Progenitor cell of endocrine pancreas (in vitro differentiated cells): ENCODE measurements at regions not wholly inside any gene's neighbourhood (a gene's known extent, or its start where the extent isn't known, plus 50 kb on each side); places are given as distances from the start of the nearest gene placed in this dataset.

Experiments used
- DNase-seq: peaks from one replicate; pipeline ENCODE4 v3.0.0; 2021; ENCODE audit warnings: low spot score; ENCODE audit not compliant: unreplicated experiment
- H3K27ac Mint-ChIP-seq: 2 replicates; pipeline ENCODE4 v1.8.0; 2021; ENCODE audit warnings: mild to moderate bottlenecking, moderate library complexity, mixed read lengths
- H3K27me3 Mint-ChIP-seq: 2 replicates; pipeline ENCODE4 v1.8.0; 2021; ENCODE audit warnings: mixed read lengths
- H3K36me3 Mint-ChIP-seq: 2 replicates; pipeline ENCODE4 v1.8.0; 2022; ENCODE audit warnings: mixed read lengths; ENCODE audit not compliant: insufficient read depth
- H3K4me1 Mint-ChIP-seq: 2 replicates; pipeline ENCODE4 v1.8.0; 2021; ENCODE audit warnings: low read depth, mixed read lengths
- H3K4me3 Mint-ChIP-seq: 2 replicates; pipeline ENCODE4 v1.8.0; 2021; ENCODE audit warnings: low read depth, mild to moderate bottlenecking, moderate library complexity, mixed read lengths
- H3K9me3 Mint-ChIP-seq: 2 replicates; pipeline ENCODE4 v1.8.0; 2021; ENCODE audit warnings: low read depth, mixed read lengths
- TF ChIP-seq, protein P1 (sequence below): fragments of 200-600 bp; sonication (generic); IDR thresholded peaks from one replicate; pipeline ENCODE4 v1.5.0; 2021; ENCODE audit warnings: antibody characterized with exemption, mild to moderate bottlenecking; ENCODE audit not compliant: unreplicated experiment

DNA sequence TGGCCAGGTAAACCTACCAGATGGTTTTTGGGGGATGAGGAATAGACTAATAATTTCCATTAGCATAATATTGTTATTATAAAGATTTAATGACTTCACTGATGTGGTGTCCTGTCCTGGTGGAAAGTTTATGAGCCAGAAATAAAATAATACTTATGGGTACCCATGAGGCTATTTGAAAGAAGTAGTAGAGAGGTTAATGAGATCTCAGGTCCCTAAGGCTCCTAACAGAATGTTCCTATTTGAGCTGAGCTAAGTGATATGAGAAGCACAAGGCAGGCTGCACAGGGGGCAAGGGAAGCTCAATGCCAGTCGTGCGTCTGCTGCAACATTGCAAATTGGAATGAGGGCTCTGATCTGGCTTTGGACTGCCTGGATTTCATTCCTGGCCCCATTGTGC, 174.1 kb downstream of the BMP2 start:
- H3K36me3 Mint-ChIP-seq = no peaks in the 10 kb centered on the region
- TF ChIP-seq, protein P1, sequence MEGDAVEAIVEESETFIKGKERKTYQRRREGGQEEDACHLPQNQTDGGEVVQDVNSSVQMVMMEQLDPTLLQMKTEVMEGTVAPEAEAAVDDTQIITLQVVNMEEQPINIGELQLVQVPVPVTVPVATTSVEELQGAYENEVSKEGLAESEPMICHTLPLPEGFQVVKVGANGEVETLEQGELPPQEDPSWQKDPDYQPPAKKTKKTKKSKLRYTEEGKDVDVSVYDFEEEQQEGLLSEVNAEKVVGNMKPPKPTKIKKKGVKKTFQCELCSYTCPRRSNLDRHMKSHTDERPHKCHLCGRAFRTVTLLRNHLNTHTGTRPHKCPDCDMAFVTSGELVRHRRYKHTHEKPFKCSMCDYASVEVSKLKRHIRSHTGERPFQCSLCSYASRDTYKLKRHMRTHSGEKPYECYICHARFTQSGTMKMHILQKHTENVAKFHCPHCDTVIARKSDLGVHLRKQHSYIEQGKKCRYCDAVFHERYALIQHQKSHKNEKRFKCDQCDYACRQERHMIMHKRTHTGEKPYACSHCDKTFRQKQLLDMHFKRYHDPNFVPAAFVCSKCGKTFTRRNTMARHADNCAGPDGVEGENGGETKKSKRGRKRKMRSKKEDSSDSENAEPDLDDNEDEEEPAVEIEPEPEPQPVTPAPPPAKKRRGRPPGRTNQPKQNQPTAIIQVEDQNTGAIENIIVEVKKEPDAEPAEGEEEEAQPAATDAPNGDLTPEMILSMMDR = no peak
- H3K4me1 Mint-ChIP-seq = peaks cover 19% of the 10 kb centered on the region
- peaks cover 9% of the 10 kb centered on the region for H3K9me3 Mint-ChIP-seq
- no peaks in the 10 kb centered on the region for H3K27me3 Mint-ChIP-seq
- H3K27ac Mint-ChIP-seq = no peak overlapping the region
- H3K4me3 Mint-ChIP-seq = no peak overlapping the region
- DNase-seq = no peak

DNA sequence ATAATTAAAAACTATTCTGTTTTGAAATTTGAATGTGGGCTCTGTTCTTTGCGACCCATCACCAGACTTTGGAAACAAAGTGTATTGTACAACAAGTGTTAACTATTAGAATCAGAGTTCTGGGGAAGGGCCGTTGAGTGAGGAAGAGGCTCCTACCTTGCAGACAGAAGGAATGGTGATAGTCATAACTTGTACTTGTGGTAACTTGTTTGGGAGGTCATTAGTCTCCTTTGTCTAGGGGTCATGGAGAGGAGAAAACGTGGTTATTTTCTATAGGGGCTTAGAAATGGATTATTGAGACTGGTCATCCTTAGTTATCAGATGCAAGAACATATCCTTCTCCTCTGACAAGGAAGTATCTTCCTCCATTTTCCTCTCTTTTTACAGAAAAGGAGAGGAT, 174.8 kb downstream of the BMP2 start:
- Mint-ChIP-seq H3K4me1 (peaks cover 19% of the 10 kb centered on the region), H3K27me3 (no peaks in the 10 kb centered on the region), H3K27ac (no peak overlapping the region)

DNA sequence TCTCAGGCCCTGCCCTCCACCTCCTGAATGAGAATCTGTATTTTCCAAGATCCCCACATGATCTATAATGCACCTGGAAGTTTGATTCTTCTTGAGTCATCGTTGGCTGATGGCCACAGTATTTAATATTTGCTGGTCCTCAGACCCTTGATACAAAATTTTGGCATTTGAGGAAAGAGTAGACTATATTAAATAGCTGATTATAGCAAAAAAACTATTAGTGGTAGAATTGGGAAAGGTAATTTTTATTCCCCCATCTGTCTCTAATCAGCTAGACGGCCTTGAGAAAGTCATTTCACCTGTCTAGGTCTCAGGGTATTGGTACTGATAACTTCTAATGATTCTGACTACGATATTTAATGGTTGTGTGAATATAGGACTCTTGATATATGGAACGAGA, 176.8 kb downstream of the BMP2 start:
- TF ChIP-seq, protein P1 = no peak
- no peaks in the 10 kb centered on the region for H3K27me3 Mint-ChIP-seq
- no peak overlapping the region for H3K4me3 Mint-ChIP-seq
- peaks cover 17% of the 10 kb centered on the region for H3K4me1 Mint-ChIP-seq
- no peaks in the 10 kb centered on the region for H3K36me3 Mint-ChIP-seq
- DNase-seq = no peak
- peaks cover 9% of the 10 kb centered on the region for H3K9me3 Mint-ChIP-seq
- no peak overlapping the region for H3K27ac Mint-ChIP-seq

More for the DNA sequence above, 174.8 kb downstream of the BMP2 start:
- H3K9me3 Mint-ChIP-seq = peaks cover 9% of the 10 kb centered on the region
- no peaks in the 10 kb centered on the region for H3K36me3 Mint-ChIP-seq
- no peak overlapping the region for H3K4me3 Mint-ChIP-seq
- DNase-seq = no peak
- TF ChIP-seq, protein P1 = no peak

DNA sequence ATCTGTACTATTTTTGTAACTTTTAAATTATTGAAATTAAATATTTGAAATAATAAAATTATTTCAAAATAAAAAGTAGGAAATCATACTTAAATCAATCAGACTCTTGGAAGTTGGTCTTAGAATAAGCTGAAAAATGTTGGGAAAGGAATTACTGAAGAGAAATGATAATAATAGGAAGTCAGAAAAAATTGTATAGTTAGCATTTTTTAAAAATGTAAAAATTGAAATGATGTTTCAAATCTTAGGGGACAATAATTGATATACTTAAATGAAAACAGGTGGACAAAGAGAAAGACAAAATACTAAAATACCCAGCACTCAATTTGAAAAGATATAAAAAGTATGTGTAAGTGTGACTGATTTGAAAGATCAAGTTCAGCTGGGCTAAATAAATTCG, 186.1 kb downstream of the BMP2 start:
- H3K4me1 Mint-ChIP-seq = peaks cover 4% of the 10 kb centered on the region
- H3K4me3 Mint-ChIP-seq = no peak overlapping the region
- no peak overlapping the region for H3K27ac Mint-ChIP-seq

DNA sequence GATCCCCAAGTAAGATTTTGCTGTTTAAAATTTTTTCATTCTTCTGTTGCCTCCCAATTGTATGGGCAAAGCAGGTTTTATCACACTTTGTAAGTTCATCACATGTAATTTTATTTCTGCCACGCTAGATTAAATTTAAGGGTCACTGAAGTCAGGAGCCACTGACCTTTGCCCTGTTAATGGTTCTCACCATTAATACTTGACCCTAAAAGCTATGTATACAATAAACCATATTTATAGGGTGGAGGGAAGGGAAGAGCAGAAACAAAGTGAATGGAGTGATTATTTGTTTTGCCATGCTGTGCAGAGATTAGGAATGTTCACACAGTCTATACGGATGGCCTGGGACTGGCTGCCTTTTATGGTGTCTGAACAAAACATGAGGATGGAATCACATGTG, 186.7 kb downstream of the BMP2 start:
- Mint-ChIP-seq H3K4me3 (no peak overlapping the region), H3K27ac (no peak overlapping the region), H3K36me3 (no peaks in the 10 kb centered on the region), H3K27me3 (no peaks in the 10 kb centered on the region), H3K9me3 (no peaks in the 10 kb centered on the region), H3K4me1 (peaks cover 4% of the 10 kb centered on the region)
- TF ChIP-seq, protein P1 = no peak
- DNase-seq = no peak

More for the DNA sequence above, 186.1 kb downstream of the BMP2 start:
- DNase-seq = no peak
- no peaks in the 10 kb centered on the region for H3K36me3 Mint-ChIP-seq
- TF ChIP-seq, protein P1 = no peak
- H3K9me3 Mint-ChIP-seq = no peaks in the 10 kb centered on the region
- no peaks in the 10 kb centered on the region for H3K27me3 Mint-ChIP-seq
